ENCODE measurements at regions not wholly inside any gene's neighbourhood (a gene's known extent, or its start where the extent isn't known, plus 50 kb on each side); places are given as distances from the start of the nearest gene placed in this dataset.

- 81% methylated on average over 3 of the region's 3 CpGs for WGBS (ENCODE audit: low lambda C conversion rate)
These were observed 905.1 kb upstream of the SLIT2 start for GRCh38 chr4:19346636-19347035.

DNA sequence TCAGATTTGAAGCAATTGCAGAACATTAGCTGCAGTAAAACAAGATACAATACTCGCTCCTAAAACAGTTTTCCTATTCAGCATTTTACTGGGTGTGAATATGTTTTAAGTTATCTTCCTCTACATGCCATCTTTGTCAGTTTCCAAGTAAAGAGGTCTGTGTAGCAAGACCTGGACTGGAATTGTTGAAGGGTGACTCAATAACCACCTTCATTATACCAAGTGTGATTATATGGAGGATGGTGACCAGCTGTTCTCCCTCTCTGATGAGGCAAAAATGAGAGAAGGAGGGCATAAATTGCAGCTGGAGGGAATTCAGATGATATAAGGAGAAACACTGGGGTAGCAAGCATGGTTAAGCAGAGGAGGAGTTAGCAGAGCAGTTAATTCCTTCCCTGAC, 922.1 kb upstream of the SLIT2 start:
- Histone ChIP-seq H3K4me3 (ENCODE audit: low read depth in 2 of 2, low read length in 1 of 2) (no peak overlapping the region), H3K4me1 (ENCODE audit: control insufficient read depth in 1 of 2, insufficient read depth in 2 of 2, low read depth in 1 of 2, low read length in 1 of 2) (no peaks in the 10 kb centered on the region; a peak in 1 of 4 replicates), H3K27me3 (ENCODE audit: insufficient read depth) (no peaks in the 10 kb centered on the region), H3F3A (replicated peaks; ENCODE audit: insufficient read depth) (no peaks in the 10 kb centered on the region), H3K27ac (ENCODE audit: low read depth in 2 of 2, low read length in 1 of 2) (no peak overlapping the region), H3K9me3 (no peaks in the 10 kb centered on the region), H3K9me2 (no peaks in the 10 kb centered on the region), H3K4me2 (no peak overlapping the region), H2AFZ (ENCODE audit: low read depth) (no peak overlapping the region), H3K36me3 (replicated peaks in 1 of 2; ENCODE audit: control insufficient read depth in 1 of 2, insufficient read depth in 2 of 2, low read length in 1 of 2) (no peaks in the 10 kb centered on the region), H3K79me2 (ENCODE audit: insufficient read depth) (no peaks in the 10 kb centered on the region), H4K20me1 (ENCODE audit: insufficient read depth) (no peaks in the 10 kb centered on the region), H3K9ac (no peak overlapping the region)
- ChIA-PET CTCF (interaction anchor here (0.6 kb wide), 1 partner anchor 21 kb away, joined by 3 read pairs; no protein-coding TSS in a partner anchor), POLR2A (no interaction called here)
- 60% methylated on average over 1 of the region's 1 CpG for WGBS (ENCODE audit: low lambda C conversion rate)
- TF ChIP-seq, protein P1, sequence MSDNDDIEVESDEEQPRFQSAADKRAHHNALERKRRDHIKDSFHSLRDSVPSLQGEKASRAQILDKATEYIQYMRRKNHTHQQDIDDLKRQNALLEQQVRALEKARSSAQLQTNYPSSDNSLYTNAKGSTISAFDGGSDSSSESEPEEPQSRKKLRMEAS (IDR thresholded peaks at IDR 0.05; ENCODE audit: low read depth): no peak
- TF ChIP-seq JUND (IDR thresholded peaks at IDR 0.05): no peak
- no peak for TF ChIP-seq TCF12 (IDR thresholded peaks at IDR 0.05)
- no peak for TF ChIP-seq FOSL2 (IDR thresholded peaks at IDR 0.05; ENCODE audit: borderline replicate concordance, low read depth)
- no peak for TF ChIP-seq SMC3 (IDR thresholded peaks at IDR 0.05; ENCODE audit: low read depth, low read length)
- no peak for TF ChIP-seq ELF1 (IDR thresholded peaks at IDR 0.05)
- no peak for TF ChIP-seq NFIC (IDR thresholded peaks at IDR 0.05; ENCODE audit: borderline replicate concordance)
- TF ChIP-seq PBX3 (IDR thresholded peaks at IDR 0.05): no peak
- no peak for TF ChIP-seq SIN3A (IDR thresholded peaks at IDR 0.05; ENCODE audit: borderline replicate concordance, low read depth, low read length)
- no peak for TF ChIP-seq RCOR1 (IDR thresholded peaks at IDR 0.05; ENCODE audit: low read length)
- no peak for TF ChIP-seq FOXJ3 (CRISPR knock-in tag; IDR thresholded peaks at IDR 0.05)
- no peak for TF ChIP-seq POLR2AphosphoS5 (IDR thresholded peaks at IDR 0.05; ENCODE audit: low read depth, low read length)
- TF ChIP-seq CHD2 (IDR thresholded peaks at IDR 0.05; ENCODE audit: low read length, partially characterized antibody): no peak
- DNase-seq: no peak

More at GRCh38 chr4:19346636-19347035, 905.1 kb upstream of the SLIT2 start:
- Histone ChIP-seq H2AFZ (ENCODE audit: low read depth) (no peak overlapping the region), H3K36me3 (replicated peaks in 1 of 2; ENCODE audit: control insufficient read depth in 1 of 2, insufficient read depth in 2 of 2, low read length in 1 of 2) (no peaks in the 10 kb centered on the region), H3K27me3 (ENCODE audit: insufficient read depth) (no peaks in the 10 kb centered on the region), H3F3A (replicated peaks; ENCODE audit: insufficient read depth) (no peaks in the 10 kb centered on the region), H3K79me2 (ENCODE audit: insufficient read depth) (no peaks in the 10 kb centered on the region), H3K9me3 (no peaks in the 10 kb centered on the region; the same call in 1 of the 2 replicates), H3K9me2 (no peaks in the 10 kb centered on the region), H3K9ac (no peak overlapping the region), H3K4me3 (ENCODE audit: low read depth in 2 of 2, low read length in 1 of 2) (no peak overlapping the region), H4K20me1 (ENCODE audit: insufficient read depth) (no peaks in the 10 kb centered on the region), H3K27ac (ENCODE audit: low read depth in 2 of 2, low read length in 1 of 2) (no peak overlapping the region), H3K4me1 (ENCODE audit: control insufficient read depth in 1 of 2, insufficient read depth in 2 of 2, low read depth in 1 of 2, low read length in 1 of 2) (no peaks in the 10 kb centered on the region; a peak in 1 of 4 replicates), H3K4me2 (no peak overlapping the region)
- TF ChIP-seq MEF2A (IDR thresholded peaks at IDR 0.05; ENCODE audit: borderline replicate concordance, low read depth) (no peak), TAF1 (IDR thresholded peaks at IDR 0.05; ENCODE audit: borderline replicate concordance, low read depth, low read length) (no peak), TCF12 (IDR thresholded peaks at IDR 0.05) (no peak), FOSL2 (IDR thresholded peaks at IDR 0.05; ENCODE audit: borderline replicate concordance, low read depth) (no peak), USF1 (IDR thresholded peaks at IDR 0.05; ENCODE audit: borderline replicate concordance, low read depth) (no peak), FOXM1 (IDR thresholded peaks at IDR 0.05; ENCODE audit: low read depth) (no peak), SIN3A (IDR thresholded peaks at IDR 0.05; ENCODE audit: borderline replicate concordance, low read depth, low read length) (no peak), NRF1 (IDR thresholded peaks at IDR 0.05; ENCODE audit: low read depth, low read length) (no peak)
- POLR2A ChIA-PET: no interaction called here
- CTCF ChIA-PET: no interaction called here
- no peak for DNase-seq

Data from SK-N-SH (cell line).